Neural progenitor cell (in vitro differentiated cells): ENCODE measurements at regions not wholly inside any gene's neighbourhood (a gene's known extent, or its start where the extent isn't known, plus 50 kb on each side); places are given as distances from the start of the nearest gene placed in this dataset.

ENCODE experiments used
- CTCF ChIP-seq: fragments of 200-600 bp; sonication (generic); IDR thresholded peaks from 2 replicates; pipeline ENCODE4 v1.5.1; 2017; ENCODE audit warnings: antibody characterized with exemption, mild to moderate bottlenecking
- EZH2 ChIP-seq: fragments of 200-600 bp; sonication (generic); IDR thresholded peaks from 2 replicates; pipeline ENCODE4 v1.6.1; 2017; ENCODE audit warnings: antibody characterized with exemption, mild to moderate bottlenecking, moderate library complexity

GRCh38 chr20:7371518-7372163 is 568.6 kb downstream of the HAO1 start:
- TF ChIP-seq EZH2 (no peak), CTCF (no peak)
